Hepatic stellate cell (primary cell): ENCODE measurements at regions not wholly inside any gene's neighbourhood (a gene's known extent, or its start where the extent isn't known, plus 50 kb on each side); places are given as distances from the start of the nearest gene placed in this dataset.

ENCODE experiments used
- DNase-seq: peaks from one replicate; pipeline ENCODE4 v3.0.0; 2011; ENCODE audit warnings: low spot score

DNA sequence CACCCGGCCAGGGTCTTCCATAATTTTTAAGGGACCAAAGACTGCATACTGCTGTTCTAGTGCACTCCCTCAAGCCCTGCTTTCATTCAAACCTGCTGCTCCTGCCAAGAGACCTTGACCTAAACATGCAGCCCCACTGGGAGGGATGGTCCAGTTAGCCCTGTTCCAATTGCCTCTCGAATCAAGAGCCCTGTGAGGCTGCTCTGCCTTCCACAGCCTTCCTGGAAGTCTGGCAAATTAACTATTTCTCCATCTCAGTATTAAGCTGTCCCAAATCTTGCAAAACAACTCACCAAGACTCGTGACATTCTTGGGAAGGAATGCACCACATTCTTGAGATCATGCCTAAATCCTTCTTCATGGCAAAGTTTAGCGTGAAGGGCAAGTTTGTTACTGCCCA, 231.3 kb downstream of the C1orf94 start:
- DNase-seq = no peak

DNA sequence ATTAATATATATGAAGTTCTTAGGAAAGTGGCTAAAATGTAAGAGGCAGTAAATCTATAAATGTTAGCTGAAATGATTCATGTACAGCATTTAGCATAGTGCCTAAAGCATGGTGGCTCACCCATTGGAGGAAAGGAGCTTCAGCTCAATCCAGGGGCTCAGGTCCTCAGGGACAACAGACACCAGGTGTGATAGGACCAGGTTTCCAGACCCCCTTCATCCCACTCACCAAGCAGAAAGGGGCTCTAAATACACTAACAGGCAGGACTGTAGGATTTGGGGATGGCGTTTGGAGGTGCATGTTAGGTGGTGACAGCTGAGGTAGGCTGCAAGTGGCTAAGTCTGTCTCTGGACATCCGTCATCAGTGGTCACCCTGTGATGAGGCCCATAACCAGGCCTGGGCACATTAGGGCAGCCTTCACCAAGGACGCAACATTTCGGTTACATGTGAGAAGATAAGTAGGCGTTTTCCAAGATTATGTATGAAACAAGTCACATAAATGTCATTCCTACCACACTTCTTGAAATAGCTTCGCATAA, 233.1 kb downstream of the C1orf94 start:
- DNase-seq = no peak

GRCh38 chr1:34412598-34413370, 236.1 kb downstream of the C1orf94 start:
- no peak for DNase-seq

- no peak for DNase-seq
These were observed 238.4 kb downstream of the C1orf94 start for GRCh38 chr1:34415140-34415539.

GRCh38 chr1:34418166-34418565, 241.5 kb downstream of the C1orf94 start:
- DNase-seq = no peak

DNA sequence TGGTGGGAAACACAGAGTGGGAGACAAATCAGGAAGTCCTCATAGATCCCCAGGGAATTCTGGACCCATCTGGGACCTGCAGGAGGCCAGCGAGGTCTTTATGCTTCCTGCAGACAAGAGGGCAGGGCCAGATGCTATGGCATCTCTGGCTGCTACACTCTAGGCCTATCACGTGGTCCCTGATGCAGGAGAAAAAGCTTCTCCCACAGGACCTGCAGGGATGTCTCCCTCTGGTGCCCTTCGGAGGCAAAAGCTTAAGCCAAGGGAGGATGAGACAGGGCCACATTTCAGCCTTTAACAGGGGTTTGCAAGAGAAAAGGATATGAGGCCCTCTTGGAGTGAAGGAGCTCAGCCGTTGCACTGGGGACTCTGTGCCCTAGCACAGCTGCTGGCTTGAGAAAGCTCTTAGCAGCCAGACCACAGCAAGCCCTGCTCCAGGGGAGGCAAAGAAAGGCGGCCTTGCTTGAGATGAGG, 243.0 kb downstream of the C1orf94 start:
- no peak for DNase-seq

GRCh38 chr1:34425046-34425445, 248.3 kb downstream of the C1orf94 start:
- no peak for DNase-seq

GRCh38 chr1:34425785-34426184, 249.1 kb downstream of the C1orf94 start:
- no peak for DNase-seq

DNA sequence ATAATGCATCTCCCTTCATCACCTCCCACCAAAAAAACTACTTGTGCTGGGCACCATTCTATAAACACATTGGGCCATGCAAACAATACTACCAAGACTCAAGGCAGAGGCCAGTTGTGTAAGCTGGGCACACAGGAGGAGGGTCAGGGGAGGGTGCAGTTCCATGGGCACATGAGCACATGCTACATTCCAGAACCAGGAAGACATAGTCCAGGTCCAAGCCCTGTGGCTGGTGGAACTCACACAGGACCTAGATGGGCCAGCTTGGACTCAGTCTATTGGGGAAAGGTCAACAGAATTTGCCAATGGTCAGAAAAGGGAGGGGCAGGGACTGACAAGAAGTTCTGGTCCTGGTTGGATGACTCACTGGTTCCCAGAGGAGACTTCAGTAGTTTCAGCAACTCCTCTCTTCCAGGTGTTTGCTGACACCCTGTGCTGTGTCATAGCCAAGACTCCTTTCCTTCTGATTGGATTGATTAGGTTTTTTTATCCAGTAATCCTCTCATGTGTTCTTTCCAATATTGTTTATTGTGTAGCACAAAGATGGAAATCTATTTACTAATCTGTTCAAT, 249.7 kb downstream of the C1orf94 start:
- no peak for DNase-seq

DNA sequence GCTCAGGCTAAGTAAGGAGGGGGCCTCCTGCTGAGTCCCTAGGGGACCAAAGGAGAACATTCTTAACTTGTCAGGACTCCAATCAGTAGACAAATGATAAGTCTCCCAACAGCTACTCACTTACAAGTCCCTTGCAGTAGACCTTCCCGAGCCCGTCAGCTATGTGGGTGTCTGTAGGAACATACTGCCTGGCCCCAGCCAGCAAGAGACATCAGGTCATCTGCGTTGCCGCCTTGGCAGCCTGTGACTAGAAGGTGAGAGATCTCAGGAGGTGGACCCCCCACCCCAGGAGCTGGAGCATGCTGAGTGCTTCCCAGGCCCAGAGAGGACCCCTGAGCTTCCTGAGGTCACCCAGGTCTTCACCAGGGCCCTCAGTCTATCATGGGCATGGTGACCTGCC, 250.5 kb downstream of the C1orf94 start:
- DNase-seq = no peak

DNA sequence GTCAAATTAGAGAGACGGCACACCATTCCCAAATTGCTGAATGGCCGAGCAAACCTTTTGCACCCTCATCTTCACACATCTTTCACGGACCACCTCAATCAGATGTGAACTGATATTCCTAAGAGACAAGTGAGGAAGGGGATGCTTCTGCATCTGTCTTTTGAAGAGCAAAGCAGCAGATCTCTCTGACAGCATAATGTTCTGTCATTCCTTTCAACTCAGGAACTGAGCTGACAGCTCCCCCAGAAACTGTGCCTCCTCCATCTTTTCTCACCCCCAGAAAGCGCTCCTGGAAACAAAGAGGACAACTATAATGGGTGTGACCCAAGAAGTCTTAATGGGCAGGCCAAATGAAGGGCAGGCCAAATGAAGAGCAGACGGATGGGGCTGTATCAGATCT, 256.4 kb downstream of the C1orf94 start:
- DNase-seq = no peak

- DNase-seq = no peak
These were observed 260.1 kb downstream of the C1orf94 start for GRCh38 chr1:34436836-34437235.

GRCh38 chr1:34441259-34442069, 264.8 kb downstream of the C1orf94 start:
- no peak for DNase-seq

GRCh38 chr1:34444516-34444915, 267.8 kb downstream of the C1orf94 start:
- DNase-seq = no peak

DNA sequence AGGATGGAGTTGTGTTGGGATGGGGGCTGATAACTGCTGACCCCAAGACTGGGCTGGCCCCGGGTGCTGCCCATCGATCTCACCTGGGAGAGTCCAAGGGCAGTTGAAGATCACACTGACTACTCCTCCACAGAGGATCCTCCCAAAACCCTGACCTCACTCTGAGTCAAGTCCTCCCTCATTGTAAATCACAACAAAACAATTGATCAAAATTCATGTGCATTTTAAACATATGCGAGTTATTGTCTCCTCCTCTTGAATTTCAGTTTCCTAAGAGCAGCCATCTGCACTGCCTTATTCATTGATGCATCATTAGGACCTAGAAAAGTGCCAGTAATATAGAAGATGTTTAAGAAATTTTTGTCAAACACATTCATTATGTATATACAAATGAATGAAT, 273.6 kb downstream of the C1orf94 start:
- DNase-seq = no peak

DNA sequence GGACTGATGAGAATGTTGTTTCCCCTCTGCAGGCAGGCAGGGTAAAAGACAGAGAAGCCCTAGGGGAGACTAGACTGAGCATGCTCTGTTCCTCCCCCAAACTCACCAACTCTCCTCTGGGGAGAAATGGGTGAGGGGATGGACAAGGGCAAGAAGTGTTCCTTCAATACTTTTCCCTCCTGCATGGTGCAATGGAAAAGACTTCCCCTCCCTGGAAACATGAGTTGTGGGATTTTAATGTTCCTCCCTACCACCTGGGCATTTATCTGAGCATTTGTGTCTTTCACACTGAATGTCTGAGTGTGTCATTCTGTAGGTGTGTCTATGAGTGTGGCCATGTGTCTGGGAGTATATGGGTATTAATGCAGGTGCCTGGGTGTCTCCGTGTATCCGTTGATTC, 275.7 kb downstream of the C1orf94 start:
- DNase-seq = no peak

- DNase-seq = no peak
These were observed 278.4 kb downstream of the C1orf94 start for GRCh38 chr1:34455121-34455520.

DNA sequence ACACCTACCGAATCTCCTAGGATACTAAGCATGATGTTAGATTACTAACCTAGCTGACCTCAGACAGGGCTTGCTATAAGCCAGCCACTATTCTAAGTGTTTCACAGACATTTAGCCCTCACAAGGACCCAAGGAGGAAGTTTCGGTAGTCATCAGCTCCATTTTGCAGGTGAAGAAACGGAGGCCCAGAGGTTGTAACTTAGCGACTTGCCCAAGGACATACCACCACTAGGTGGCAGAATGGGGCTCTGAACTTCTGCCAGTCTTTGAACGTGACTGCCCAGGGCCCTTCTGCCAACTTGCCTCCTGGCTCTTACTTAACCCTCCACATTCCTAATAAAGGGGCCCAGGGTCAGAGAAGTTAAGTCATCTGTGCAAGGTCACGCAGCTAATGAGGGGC, 283.5 kb downstream of the C1orf94 start:
- DNase-seq = no peak

DNA sequence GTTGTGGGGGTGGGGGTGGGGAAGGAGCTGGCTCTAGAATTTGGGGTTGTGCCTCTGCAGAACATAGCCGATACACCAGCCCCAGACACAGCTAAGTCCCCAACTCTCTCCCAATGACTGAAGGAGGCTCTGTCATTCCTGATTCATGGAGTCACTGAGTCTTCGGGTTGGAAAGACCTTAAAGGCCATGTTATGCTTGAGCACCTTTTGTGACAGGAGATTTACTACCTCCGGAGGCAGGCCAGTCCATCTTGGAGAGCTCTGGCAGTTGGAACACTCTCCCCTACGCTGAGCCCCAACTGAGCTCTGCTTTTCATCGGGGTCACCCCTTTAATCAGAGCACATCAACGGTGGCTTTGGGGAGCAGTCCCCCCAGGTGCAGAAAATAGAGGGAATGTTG, 284.4 kb upstream of the GJB5 start:
- no peak for DNase-seq

DNA sequence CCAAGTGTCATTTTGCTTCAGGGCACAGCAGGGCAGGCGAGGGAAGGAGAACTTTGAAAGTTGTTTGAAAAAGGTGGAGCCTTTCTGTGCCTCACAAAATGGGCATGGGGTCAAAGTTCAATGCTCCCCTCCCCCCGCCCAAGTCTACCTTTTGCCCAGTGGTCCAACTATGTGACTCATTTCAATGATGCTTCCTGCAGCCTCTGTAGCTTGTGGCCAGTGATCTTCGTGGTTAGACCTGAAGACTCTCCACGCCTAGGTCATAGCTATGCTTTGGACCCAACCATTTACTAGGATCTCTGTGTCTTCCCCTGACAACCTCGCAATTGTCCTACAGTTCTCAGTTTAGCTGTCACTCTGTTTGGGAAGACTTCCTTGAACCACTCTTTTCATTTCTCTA, 280.3 kb upstream of the GJB5 start:
- DNase-seq = no peak

- DNase-seq = no peak
These were observed 278.5 kb upstream of the GJB5 start for GRCh38 chr1:34476371-34476770.

- no peak for DNase-seq
These were observed 277.2 kb upstream of the GJB5 start for GRCh38 chr1:34477632-34478141.
